Fibroblast of skin of right quadriceps (primary cell): ENCODE measurements at regions not wholly inside any gene's neighbourhood (a gene's known extent, or its start where the extent isn't known, plus 50 kb on each side); places are given as distances from the start of the nearest gene placed in this dataset.
"Not testable (repeated sequence)": the region's sequence is repeated elsewhere in the genome, so short reads cannot be mapped to it uniquely, and the experiment has no call there.

Experiments
- DNase-seq: peaks from one replicate; pipeline ENCODE4 v3.0.0-alpha.2; 2013

DNA sequence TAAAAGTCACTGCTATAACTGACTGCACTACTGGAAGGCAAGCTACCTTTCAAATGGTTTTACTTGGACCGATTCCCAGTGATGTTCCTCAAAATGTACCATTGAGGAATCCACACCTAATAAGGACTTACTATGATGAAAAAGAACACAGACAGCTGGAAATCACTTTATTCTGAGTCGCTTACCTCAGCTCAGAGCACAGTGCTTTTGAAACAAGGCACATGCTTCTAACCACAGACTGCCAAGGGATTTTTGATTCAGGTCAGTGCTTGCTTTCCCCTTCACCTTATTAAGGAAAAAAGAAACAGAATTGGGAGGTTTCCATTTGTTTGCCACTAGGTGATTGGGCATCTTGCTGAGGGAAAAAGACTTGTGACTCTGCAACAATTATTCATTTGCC is 707.5 kb upstream of the FSHR start:
- DNase-seq, result no peak

DNA sequence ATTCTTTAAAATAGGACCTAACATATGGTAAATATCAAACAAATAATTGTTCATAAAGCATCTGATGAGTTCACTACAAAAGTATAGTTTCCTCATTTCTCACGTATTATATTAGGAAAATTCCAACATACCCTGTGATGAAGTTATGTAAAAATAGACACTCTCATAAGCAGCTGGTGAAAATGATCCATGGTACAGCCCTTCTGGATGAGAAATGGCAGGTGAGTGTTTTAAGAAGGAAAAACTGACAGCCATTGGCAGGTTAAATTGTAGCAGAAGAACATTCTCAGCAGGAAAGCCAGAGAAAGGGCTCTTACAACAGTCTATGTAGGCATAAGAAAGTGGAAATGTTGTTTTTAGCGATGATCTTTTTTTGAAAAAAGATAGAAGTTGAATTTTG is 706.5 kb upstream of the FSHR start:
- DNase-seq, result no peak

DNA sequence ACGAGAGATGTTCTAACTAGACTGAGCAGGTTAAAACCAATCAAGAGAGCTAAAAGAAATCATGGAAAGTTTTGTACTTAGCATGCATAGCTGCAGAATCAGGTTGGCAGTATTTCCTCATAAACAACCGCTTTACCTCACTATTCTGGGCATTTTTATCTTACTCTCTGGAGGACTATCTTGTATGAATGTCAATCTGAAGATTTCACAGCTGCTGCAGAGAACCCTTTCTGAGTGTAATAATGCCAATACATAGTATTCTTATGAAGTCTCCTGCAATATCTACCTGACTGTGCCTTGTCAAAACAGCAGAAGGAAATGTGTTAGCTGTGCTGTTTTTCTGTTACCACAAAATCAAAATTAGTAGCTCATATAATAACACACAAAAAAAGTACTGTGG is 705.9 kb upstream of the FSHR start:
- DNase-seq, result no peak

- no peak for DNase-seq
These were observed 704.3 kb upstream of the FSHR start for GRCh38 chr2:49858657-49859056.

GRCh38 chr2:49858113-49858490 is 703.8 kb upstream of the FSHR start:
- no peak for DNase-seq

GRCh38 chr2:49857371-49858112 is 703.2 kb upstream of the FSHR start:
- no peak for DNase-seq

DNA sequence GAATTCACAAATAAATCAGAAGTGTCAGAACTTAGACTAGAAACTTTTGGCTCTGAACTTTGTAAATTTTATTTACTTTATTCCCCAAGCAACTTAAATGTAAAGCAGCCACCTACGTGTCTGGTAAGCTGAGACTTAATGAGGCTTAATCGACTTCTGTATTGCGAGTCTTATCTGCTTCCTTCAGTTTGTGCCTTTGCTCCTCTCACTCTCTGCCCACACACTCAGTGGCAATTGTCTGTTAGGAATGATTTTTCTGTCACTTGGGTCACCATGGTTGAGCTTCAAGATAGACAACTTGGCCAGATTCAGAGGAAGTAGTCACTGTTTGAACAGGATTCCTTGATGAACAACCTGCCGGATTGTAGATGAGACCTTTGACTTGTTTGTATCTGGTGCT is 691.4 kb upstream of the FSHR start:
- no peak for DNase-seq

GRCh38 chr2:49845021-49845420 is 690.7 kb upstream of the FSHR start:
- DNase-seq, result no peak

DNA sequence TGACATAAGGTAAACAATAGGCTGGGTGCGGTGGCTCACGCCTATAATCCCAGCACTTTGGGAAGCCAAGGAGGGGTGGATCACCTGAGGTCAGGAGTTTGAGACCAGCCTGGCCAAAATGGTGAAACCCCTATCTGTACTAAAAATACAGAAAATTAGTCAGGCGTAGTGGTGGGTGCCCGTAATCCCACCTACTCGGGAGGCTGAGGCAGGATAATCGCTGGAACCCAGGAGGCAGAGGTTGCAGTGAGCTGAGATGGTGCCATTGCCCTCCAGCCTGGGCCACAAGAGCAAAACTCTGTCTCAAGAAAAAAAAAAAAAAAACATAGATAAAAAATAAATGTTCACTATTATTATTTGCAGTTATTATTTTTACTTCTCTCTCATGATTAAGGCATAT is 689.8 kb upstream of the FSHR start:
- DNase-seq, result not testable (repeated sequence)

DNA sequence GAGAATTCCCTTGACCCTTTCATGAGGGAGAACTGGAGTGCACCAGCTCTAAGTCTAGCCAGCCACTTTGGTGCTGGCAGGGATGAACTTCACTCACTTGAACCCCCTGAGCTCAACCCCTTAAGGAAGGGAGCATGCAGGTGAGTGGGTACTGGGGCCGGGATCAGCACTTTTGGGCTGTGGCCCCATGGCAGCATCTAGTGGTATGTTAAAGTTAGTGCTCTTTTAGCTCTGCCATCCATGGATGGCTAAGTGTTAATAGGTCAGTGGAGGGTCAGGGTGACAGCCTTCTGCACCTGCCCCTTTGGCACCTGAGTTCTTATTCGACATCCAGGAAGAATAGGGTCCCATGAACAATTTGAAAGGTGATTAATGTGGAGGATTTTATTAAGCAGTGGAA is 689.0 kb upstream of the FSHR start:
- DNase-seq, result no peak

- no peak for DNase-seq
These were observed 686.2 kb upstream of the FSHR start for GRCh38 chr2:49840428-49840975.

- no peak for DNase-seq
These were observed 685.5 kb upstream of the FSHR start for GRCh38 chr2:49839818-49840217.

- DNase-seq, result no peak
These were observed 683.4 kb upstream of the FSHR start for GRCh38 chr2:49837561-49838293.

DNA sequence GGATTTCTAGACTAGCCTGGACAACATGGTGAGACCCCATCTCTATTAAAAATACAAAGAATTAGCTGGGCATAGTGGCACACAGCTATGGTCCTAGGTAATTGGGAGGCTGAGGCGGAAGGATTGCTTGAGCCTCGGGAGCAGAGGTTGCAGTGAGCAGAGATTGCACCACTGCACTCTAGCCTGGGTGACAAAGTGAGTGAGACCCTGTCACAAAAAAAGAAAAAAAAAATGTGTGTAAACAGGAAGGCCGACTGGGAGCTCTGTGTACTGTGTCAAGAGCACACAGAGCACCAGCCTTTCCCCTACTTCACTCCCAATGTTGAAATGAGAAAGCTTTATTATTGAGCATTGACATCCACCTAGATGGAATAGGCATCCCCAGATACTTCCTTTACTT is 681.7 kb upstream of the FSHR start:
- no peak for DNase-seq

DNA sequence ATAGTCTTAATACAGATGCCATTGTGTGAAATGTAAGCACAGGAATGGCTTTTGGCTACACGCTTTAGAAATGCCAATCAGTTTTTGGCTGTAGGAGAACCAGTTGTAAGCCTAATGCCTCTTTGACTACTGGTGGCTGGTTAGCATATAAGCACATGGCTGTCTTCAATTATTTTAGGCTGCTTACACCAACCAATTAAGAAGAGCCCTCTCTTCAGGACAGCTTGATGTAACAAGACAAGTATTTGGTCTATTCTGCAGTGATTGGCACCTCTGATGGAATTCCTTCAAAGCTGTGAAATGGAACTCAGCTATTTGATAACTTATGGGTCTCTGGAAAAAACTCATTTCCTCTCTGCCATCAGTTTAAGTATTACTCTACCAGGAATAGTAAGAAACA is 680.1 kb upstream of the FSHR start:
- no peak for DNase-seq

DNA sequence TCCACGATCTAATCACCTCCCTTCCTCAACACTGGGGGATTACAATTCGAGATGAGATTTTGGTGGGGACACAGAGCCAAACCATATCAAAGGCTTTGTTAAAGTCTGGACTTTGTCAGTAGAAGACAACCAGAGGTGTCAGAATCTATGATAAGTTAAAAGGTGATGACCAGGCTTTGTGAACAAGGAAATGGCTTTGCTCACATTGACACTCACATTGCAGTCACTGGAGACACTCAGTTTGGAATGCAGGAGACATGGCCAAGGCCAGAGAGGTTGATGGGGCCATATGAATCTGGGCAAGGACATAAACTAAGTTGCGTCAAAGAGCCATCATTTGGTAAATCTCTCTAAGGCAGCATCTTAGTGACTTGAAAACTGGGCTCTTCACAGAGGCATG is 678.2 kb upstream of the FSHR start:
- DNase-seq, result no peak

- DNase-seq, result peak; percentile 2
These were observed 677.5 kb upstream of the FSHR start for GRCh38 chr2:49831698-49832367.

GRCh38 chr2:49830846-49831245 is 676.5 kb upstream of the FSHR start:
- DNase-seq, result no peak

- DNase-seq, result no peak
These were observed 673.1 kb upstream of the FSHR start for GRCh38 chr2:49827366-49827765.

GRCh38 chr2:49813208-49813607 is 658.9 kb upstream of the FSHR start:
- no peak for DNase-seq

- DNase-seq, result no peak
These were observed 658.4 kb upstream of the FSHR start for GRCh38 chr2:49812730-49813129.

GRCh38 chr2:49811502-49811901 is 657.2 kb upstream of the FSHR start:
- no peak for DNase-seq

DNA sequence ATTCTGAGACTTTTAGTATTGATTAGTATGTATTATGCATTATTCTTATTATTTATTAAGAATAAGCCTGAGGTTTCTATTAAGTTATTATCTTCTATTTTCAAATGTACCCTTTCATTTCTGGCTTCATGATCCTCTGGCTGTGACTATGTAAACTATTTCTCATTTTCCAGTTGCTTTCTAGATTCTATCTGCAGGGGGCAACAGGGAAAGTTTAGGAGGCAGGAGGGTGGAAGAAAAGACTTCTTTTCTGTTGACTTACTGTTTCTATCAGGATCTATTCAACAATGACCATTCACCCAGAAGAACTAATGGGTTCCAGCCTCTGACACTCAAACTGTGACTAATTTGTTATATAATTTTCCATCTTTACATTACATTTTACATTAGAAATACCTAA is 653.4 kb upstream of the FSHR start:
- no peak for DNase-seq

DNA sequence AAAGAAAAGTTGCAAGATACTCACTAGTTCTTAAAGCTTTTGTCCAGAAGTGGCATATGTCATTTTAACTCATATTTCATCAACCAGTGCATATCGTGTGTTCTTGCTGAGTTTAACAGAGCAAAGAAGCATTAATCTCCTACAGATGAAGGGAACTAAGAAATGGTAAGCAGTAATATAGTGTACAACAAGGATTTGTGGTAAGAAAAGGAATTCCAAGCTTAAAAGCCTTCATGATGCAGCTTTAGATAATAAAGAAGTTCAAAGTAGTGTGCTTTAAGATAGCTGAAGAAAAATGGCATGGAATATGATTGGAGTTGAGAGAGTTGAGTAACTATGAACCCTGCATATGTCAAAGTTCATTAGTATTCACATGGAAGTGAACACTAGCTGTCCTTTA is 649.8 kb upstream of the FSHR start:
- DNase-seq, result no peak
